Esophagus muscularis mucosa (tissue), 4 donors: ENCODE measurements at regions not wholly inside any gene's neighbourhood (a gene's known extent, or its start where the extent isn't known, plus 50 kb on each side); places are given as distances from the start of the nearest gene placed in this dataset.

Experiments
- EP300 ChIP-seq: sonication (generic); formaldehyde crosslinking; IDR thresholded peaks from one replicate; pipeline ENCODE4 v1.6.1; 2017; ENCODE audit warnings: antibody characterized with exemption
- POLR2A ChIP-seq: fragments of 450-650 bp; IDR thresholded peaks from one replicate; pipeline ENCODE4 v1.6.1; 2017; ENCODE audit warnings: antibody characterized with exemption, moderate library complexity, mild to moderate bottlenecking, low read depth
- POLR2AphosphoS5 ChIP-seq, 2 donors: sonication (generic); formaldehyde crosslinking; IDR thresholded peaks; one replicate each; pipeline ENCODE4 v1.6.1; 2017; ENCODE audit warnings: antibody characterized with exemption in 2 of 2
- TF ChIP-seq, protein P1 (sequence below), 3 experiments: fragments of 200-600 bp in 2 of 3; fragments of 450-650 bp in 1 of 3; sonication (generic) in 2 of 3; IDR thresholded peaks; one replicate each; pipeline ENCODE4 v1.5.1; 2017 to 2019; ENCODE audit warnings: antibody characterized with exemption in 3 of 3, mild to moderate bottlenecking in 2 of 3, moderate library complexity in 1 of 3

DNA sequence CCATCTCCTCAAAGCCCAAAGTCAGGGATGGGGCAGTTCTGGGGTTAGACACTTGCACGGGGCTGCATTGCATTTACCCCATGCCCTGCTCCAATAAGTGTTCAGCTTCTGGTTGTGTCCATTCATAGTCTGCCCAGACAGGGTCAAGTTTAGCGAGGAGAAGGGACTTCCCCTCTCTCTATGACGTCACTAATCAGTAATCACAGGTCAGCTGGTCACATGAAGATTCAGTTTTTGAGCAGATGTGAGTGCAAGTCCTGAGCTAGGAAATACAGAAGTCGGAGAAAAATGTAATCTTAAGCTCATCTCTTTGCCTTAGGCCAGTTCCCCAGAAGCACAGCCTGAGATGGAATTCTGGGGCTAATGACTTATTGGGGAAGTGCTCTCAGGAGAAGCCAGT lies 310.1 kb downstream of the TSHZ3 start:
- TF ChIP-seq POLR2A (no peak), POLR2AphosphoS5 (IDR thresholded peaks at IDR 0.05) (no peak), EP300 (no peak)
- TF ChIP-seq, protein P1, sequence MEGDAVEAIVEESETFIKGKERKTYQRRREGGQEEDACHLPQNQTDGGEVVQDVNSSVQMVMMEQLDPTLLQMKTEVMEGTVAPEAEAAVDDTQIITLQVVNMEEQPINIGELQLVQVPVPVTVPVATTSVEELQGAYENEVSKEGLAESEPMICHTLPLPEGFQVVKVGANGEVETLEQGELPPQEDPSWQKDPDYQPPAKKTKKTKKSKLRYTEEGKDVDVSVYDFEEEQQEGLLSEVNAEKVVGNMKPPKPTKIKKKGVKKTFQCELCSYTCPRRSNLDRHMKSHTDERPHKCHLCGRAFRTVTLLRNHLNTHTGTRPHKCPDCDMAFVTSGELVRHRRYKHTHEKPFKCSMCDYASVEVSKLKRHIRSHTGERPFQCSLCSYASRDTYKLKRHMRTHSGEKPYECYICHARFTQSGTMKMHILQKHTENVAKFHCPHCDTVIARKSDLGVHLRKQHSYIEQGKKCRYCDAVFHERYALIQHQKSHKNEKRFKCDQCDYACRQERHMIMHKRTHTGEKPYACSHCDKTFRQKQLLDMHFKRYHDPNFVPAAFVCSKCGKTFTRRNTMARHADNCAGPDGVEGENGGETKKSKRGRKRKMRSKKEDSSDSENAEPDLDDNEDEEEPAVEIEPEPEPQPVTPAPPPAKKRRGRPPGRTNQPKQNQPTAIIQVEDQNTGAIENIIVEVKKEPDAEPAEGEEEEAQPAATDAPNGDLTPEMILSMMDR (IDR thresholded peaks at IDR 0.05): no peak
